ENCODE measurements at regions not wholly inside any gene's neighbourhood (a gene's known extent, or its start where the extent isn't known, plus 50 kb on each side); places are given as distances from the start of the nearest gene placed in this dataset.

GRCh38 chr2:37459095-37459981 lies 114.9 kb downstream of the QPCT start:
- H3K4me1 Mint-ChIP-seq: peaks cover 6% of the 10 kb centered on the region
- no peak overlapping the region for H3K4me3 Mint-ChIP-seq
- H3K36me3 Mint-ChIP-seq: no peaks in the 10 kb centered on the region
- no peak for ATAC-seq (ENCODE audit: low read depth)
- H3K9me3 Mint-ChIP-seq: peaks cover 3% of the 10 kb centered on the region
- no peak overlapping the region for H3K27ac Mint-ChIP-seq
- no peaks in the 10 kb centered on the region for H3K27me3 Mint-ChIP-seq
- DNase-seq (ENCODE audit: low spot score in 2 of 2): no peak

GRCh38 chr2:37460896-37461229 lies 116.4 kb downstream of the QPCT start:
- peaks cover 6% of the 10 kb centered on the region for H3K4me1 Mint-ChIP-seq
- no peaks in the 10 kb centered on the region for H3K36me3 Mint-ChIP-seq
- H3K27me3 Mint-ChIP-seq: no peaks in the 10 kb centered on the region
- H3K27ac Mint-ChIP-seq: no peak overlapping the region
- DNase-seq (ENCODE audit: low spot score in 2 of 2): no peak
- no peak overlapping the region for H3K4me3 Mint-ChIP-seq
- no peak for ATAC-seq (ENCODE audit: low read depth)
- H3K9me3 Mint-ChIP-seq: peaks cover 3% of the 10 kb centered on the region

DNA sequence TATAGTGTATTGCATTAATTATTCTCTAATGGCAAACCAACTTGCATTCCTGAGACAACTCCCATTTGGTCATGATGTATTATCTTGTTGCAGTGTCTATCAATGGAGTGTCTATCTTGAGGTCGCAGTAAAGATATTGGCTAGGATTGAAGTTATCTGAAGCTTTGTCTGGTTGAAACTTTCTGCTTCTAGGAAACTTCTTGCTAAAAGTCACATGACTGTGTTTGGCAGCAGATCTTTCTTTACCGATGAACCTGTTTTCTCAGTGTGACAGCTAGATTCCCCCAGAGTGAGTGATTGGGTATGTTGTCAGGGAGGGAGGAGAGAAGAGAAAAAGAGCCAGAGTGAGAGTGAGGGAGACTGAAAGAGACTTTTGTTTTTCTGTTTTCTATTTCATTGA lies 119.6 kb downstream of the QPCT start:
- Mint-ChIP-seq H3K4me1 (no peaks in the 10 kb centered on the region), H3K27me3 (no peaks in the 10 kb centered on the region), H3K36me3 (no peaks in the 10 kb centered on the region), H3K27ac (no peak overlapping the region), H3K4me3 (no peak overlapping the region), H3K9me3 (peaks cover 4% of the 10 kb centered on the region)
- ATAC-seq (ENCODE audit: low read depth): no peak
- DNase-seq (ENCODE audit: low spot score in 2 of 2): no peak

DNA sequence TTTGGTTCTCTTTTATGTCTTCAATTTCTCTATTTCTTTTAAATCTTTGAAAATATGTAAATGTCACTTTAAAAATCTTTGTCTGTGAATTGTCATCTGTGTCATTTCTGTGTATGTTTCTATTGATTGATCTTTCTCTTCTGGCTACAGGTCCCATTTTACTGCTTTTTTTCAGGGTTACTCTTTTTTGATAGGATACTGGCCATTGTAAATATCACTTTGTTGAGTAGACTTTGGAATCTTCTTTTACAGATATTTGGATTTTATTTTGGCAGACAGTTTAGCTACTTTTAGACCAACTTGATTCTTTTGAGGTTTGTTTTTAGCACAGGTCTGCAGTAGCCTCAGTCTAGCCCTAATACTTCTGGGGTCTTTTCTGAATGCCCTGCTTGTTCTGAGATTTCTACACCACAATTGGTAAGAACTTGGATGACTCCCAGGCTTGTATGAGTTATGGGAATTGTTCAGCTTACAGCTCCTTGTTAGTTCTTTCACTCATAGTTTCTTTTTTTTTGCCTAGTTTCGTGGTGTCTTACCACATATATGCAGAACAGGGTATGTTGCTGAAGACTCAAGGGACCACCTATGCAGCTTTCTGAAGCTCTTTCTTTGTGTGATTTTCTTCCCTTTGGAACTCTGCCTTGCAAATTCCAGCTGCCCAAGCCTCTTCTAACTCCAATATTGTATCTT lies 122.2 kb downstream of the QPCT start:
- ATAC-seq (ENCODE audit: low read depth) (no peak), DNase-seq (ENCODE audit: low spot score in 2 of 2) (no peak)
- no peak overlapping the region for H3K4me3 Mint-ChIP-seq
- H3K4me1 Mint-ChIP-seq: no peaks in the 10 kb centered on the region
- H3K27ac Mint-ChIP-seq: no peak overlapping the region
- no peaks in the 10 kb centered on the region for H3K36me3 Mint-ChIP-seq
- no peaks in the 10 kb centered on the region for H3K27me3 Mint-ChIP-seq
- H3K9me3 Mint-ChIP-seq: peaks cover 1% of the 10 kb centered on the region

DNA sequence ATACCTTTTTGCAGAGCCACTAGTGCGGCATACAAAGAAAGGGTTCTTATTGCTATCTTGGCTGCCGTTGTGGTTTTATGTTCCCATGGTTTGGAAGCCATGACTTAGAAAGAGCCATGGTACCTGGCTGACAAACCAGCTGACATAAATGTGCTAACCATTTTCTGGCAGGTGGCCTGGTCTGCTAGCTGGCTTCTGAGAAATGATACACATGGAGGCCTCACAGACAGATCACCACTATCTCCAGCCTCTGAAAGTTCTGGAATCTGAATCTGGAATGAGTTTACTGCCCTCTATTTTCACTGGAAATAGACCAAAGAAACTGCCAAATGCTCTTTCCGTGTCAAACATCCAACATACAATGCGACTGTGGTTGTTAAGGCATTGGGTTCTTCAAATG lies 123.7 kb downstream of the QPCT start:
- Mint-ChIP-seq H3K4me1 (no peaks in the 10 kb centered on the region), H3K36me3 (no peaks in the 10 kb centered on the region), H3K9me3 (peaks cover 1% of the 10 kb centered on the region), H3K27me3 (no peaks in the 10 kb centered on the region), H3K4me3 (no peak overlapping the region), H3K27ac (no peak overlapping the region)
- DNase-seq (ENCODE audit: low spot score in 2 of 2) (no peak), ATAC-seq (ENCODE audit: low read depth) (no peak)

DNA sequence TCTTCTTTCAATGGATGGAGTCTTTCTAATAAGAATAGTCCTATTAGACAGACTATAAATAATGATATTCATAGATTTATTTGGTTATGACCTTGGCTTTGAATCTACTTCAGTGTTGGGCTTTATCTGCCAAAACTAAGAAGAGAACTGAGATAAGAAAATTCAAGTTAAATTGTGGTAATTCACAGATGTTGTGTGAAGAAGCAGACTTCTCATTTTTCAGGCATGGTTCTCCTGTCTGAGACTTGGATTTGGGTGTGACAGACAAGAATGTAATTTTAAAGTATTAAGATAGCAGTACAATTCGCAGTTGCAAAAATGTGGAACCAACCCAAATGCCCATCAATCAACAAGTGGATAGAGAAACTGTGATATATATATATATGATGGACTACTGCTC lies 124.7 kb downstream of the QPCT start:
- ATAC-seq (ENCODE audit: low read depth): no peak
- no peak for DNase-seq (ENCODE audit: low spot score in 2 of 2)
- Mint-ChIP-seq H3K4me3 (no peak overlapping the region), H3K9me3 (peaks cover 1% of the 10 kb centered on the region), H3K36me3 (no peaks in the 10 kb centered on the region), H3K27ac (no peak overlapping the region), H3K4me1 (no peaks in the 10 kb centered on the region), H3K27me3 (no peaks in the 10 kb centered on the region)

GRCh38 chr2:37471104-37471503 lies 126.7 kb downstream of the QPCT start:
- no peaks in the 10 kb centered on the region for H3K27me3 Mint-ChIP-seq
- no peaks in the 10 kb centered on the region for H3K36me3 Mint-ChIP-seq
- H3K9me3 Mint-ChIP-seq: peaks cover under 1% of the 10 kb centered on the region
- no peak overlapping the region for H3K27ac Mint-ChIP-seq
- ATAC-seq (ENCODE audit: low read depth) (no peak), DNase-seq (ENCODE audit: low spot score in 2 of 2) (no peak)
- H3K4me1 Mint-ChIP-seq: no peaks in the 10 kb centered on the region
- H3K4me3 Mint-ChIP-seq: no peak overlapping the region

- DNase-seq (ENCODE audit: low spot score in 2 of 2) (no peak), ATAC-seq (ENCODE audit: low read depth) (no peak)
- Mint-ChIP-seq H3K27me3 (no peaks in the 10 kb centered on the region), H3K36me3 (no peaks in the 10 kb centered on the region), H3K27ac (no peak overlapping the region), H3K4me3 (no peak overlapping the region), H3K9me3 (no peaks in the 10 kb centered on the region), H3K4me1 (no peaks in the 10 kb centered on the region)
Measured at GRCh38 chr2:37471994-37472393, 127.6 kb downstream of the QPCT start.

- no peak for DNase-seq (ENCODE audit: low spot score in 2 of 2)
- Mint-ChIP-seq H3K4me1 (no peaks in the 10 kb centered on the region), H3K4me3 (no peak overlapping the region), H3K27me3 (no peaks in the 10 kb centered on the region), H3K27ac (no peak overlapping the region), H3K36me3 (no peaks in the 10 kb centered on the region), H3K9me3 (no peaks in the 10 kb centered on the region)
- ATAC-seq (ENCODE audit: low read depth): no peak
Measured at GRCh38 chr2:37472959-37473358, 128.5 kb downstream of the QPCT start.

GRCh38 chr2:37476411-37476810 lies 132.0 kb downstream of the QPCT start:
- H3K36me3 Mint-ChIP-seq: peaks cover 3% of the 10 kb centered on the region
- ATAC-seq (ENCODE audit: low read depth): no peak
- H3K4me1 Mint-ChIP-seq: no peaks in the 10 kb centered on the region
- no peak overlapping the region for H3K4me3 Mint-ChIP-seq
- H3K27ac Mint-ChIP-seq: no peak overlapping the region
- DNase-seq (ENCODE audit: low spot score in 2 of 2): no peak
- no peaks in the 10 kb centered on the region for H3K9me3 Mint-ChIP-seq
- H3K27me3 Mint-ChIP-seq: peaks cover 3% of the 10 kb centered on the region

GRCh38 chr2:37477921-37478320 lies 133.5 kb downstream of the QPCT start:
- no peak overlapping the region for H3K4me3 Mint-ChIP-seq
- ATAC-seq (ENCODE audit: low read depth) (no peak), DNase-seq (ENCODE audit: low spot score in 2 of 2) (no peak)
- H3K4me1 Mint-ChIP-seq: no peaks in the 10 kb centered on the region
- H3K27ac Mint-ChIP-seq: no peak overlapping the region
- peaks cover 3% of the 10 kb centered on the region for H3K36me3 Mint-ChIP-seq
- H3K27me3 Mint-ChIP-seq: peaks cover 3% of the 10 kb centered on the region
- H3K9me3 Mint-ChIP-seq: no peaks in the 10 kb centered on the region

DNA sequence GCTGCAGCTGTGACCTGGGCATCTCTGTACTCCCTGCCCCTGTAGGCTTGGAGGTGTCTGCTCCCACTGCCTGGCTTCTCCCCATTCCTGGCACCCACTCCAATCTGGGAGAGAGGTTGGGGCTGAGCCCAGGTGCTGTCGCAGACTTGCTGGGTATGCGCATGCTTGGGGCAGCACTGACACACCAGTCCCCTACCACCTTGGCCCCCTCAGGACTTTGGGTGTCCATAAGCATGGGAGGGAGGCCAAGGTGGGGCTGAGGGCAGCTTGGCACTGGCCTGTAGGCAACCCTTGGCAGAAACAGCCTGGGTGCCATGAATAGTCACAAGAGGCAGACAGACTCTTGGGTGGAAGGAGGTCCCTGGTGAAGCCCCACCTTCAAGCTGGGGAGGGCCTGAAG lies 136.8 kb downstream of the QPCT start:
- no peak overlapping the region for H3K4me3 Mint-ChIP-seq
- peaks cover 3% of the 10 kb centered on the region for H3K4me1 Mint-ChIP-seq
- H3K36me3 Mint-ChIP-seq: peaks cover 3% of the 10 kb centered on the region
- ATAC-seq (ENCODE audit: low read depth): no peak
- no peak overlapping the region for H3K27ac Mint-ChIP-seq
- no peak for DNase-seq (ENCODE audit: low spot score in 2 of 2)
- no peaks in the 10 kb centered on the region for H3K9me3 Mint-ChIP-seq
- peaks cover 3% of the 10 kb centered on the region for H3K27me3 Mint-ChIP-seq

DNA sequence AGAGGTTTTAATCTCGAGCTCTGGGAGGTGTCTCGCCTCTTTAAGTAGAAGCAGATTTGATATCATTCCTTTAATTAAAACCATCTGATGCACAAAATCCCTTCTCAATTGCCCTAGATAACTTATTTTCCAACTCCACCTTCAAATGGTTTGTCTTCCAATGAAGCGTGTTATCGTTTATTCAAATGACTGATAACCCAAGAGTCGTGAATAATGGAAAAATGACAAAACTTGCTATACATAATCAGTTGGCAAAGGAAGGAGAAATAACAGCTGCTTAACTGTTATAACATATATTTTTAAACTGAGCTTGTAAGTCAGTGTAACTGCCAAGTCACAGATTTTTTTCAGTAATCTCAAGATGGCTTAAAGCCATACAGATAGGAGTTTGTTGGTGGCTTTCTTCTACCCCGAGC lies 144.6 kb downstream of the QPCT start:
- Mint-ChIP-seq H3K4me3 (no peak overlapping the region), H3K9me3 (peaks cover 3% of the 10 kb centered on the region), H3K36me3 (no peaks in the 10 kb centered on the region), H3K27ac (no peak overlapping the region), H3K27me3 (no peaks in the 10 kb centered on the region), H3K4me1 (peaks cover 3% of the 10 kb centered on the region)
- ATAC-seq (ENCODE audit: low read depth) (no peak), DNase-seq (ENCODE audit: low spot score in 2 of 2) (no peak)

- Mint-ChIP-seq H3K27ac (no peak overlapping the region), H3K27me3 (no peaks in the 10 kb centered on the region), H3K4me3 (no peak overlapping the region), H3K9me3 (peaks cover 3% of the 10 kb centered on the region), H3K36me3 (no peaks in the 10 kb centered on the region), H3K4me1 (peaks cover 3% of the 10 kb centered on the region)
- ATAC-seq (ENCODE audit: low read depth) (no peak), DNase-seq (ENCODE audit: low spot score in 2 of 2) (no peak)
Measured at GRCh38 chr2:37489536-37489935, 145.1 kb downstream of the QPCT start.

DNA sequence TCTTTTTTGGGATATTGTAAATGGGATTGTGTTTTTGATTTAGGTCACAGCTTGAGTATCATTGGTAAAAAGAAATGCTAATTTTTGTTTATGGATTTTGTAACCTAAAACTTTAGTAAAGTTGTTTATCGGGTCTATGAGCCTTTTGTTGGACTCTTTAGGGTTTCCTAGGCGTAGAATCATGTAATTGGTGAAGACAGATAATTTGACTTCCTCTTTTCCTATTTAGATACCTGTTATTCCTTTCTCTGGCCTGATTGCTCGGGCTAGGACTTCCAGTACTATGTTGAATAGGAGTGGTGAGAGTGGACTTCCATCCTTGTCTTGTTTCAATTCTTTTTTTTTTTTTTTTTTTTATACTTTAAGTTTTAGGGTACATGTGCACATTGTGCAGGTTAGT lies 149.0 kb downstream of the QPCT start:
- H3K27me3 Mint-ChIP-seq: peaks cover 1% of the 10 kb centered on the region
- H3K4me1 Mint-ChIP-seq: no peaks in the 10 kb centered on the region
- no peak overlapping the region for H3K27ac Mint-ChIP-seq
- H3K36me3 Mint-ChIP-seq: no peaks in the 10 kb centered on the region
- peaks cover 3% of the 10 kb centered on the region for H3K9me3 Mint-ChIP-seq
- H3K4me3 Mint-ChIP-seq: no peak overlapping the region
- ATAC-seq (ENCODE audit: low read depth) (no peak), DNase-seq (ENCODE audit: low spot score in 2 of 2) (no peak)
